HG03095 (cell line): ENCODE measurements at regions not wholly inside any gene's neighbourhood (a gene's known extent, or its start where the extent isn't known, plus 50 kb on each side); places are given as distances from the start of the nearest gene placed in this dataset.

ENCODE experiments used
- ATAC-seq: cut with Tn5 transposase; IDR thresholded peaks from one replicate; pipeline ENCODE4 v1.9.1; 2021; ENCODE audit warnings: moderate library complexity; ENCODE audit not compliant: unreplicated experiment

DNA sequence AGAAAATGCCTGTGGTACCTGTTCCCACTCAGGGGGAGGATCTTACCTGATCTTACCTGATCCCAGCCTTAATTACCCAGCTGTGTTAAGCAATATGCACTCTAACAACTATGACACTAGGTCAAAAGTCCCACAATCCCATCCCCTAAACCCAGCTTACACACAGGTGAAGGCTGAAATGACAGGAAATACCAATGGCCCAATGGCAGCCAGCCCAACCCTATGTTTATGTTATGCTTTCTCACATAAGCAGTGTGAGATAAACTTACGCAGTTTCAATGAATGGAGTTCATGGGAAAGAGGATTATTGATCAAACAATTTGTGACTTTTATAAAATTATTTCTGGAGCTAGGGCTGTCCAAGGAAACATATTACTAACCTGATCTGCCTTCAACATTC is 91.9 kb downstream of the GPAM start:
- no peak for ATAC-seq

DNA sequence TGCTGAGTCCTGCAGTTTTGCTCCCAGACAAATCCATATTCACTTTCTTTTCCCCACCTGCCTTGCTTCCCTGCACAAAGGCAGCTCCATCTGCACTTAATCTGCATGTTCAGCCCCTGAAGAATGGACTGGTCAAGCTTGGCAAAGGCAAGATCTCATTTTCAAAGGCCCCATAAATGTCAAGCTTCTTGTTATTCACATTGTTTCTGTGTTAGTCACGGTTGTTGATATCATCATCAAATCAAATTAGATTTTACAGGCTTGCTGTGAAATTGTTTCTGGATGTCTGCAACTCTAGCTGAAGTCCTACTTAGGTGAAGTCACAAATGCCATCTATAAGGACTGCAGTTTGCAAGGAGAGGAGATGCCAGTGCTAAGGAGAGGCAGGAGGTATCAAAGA is 91.0 kb downstream of the GPAM start:
- ATAC-seq = no peak

DNA sequence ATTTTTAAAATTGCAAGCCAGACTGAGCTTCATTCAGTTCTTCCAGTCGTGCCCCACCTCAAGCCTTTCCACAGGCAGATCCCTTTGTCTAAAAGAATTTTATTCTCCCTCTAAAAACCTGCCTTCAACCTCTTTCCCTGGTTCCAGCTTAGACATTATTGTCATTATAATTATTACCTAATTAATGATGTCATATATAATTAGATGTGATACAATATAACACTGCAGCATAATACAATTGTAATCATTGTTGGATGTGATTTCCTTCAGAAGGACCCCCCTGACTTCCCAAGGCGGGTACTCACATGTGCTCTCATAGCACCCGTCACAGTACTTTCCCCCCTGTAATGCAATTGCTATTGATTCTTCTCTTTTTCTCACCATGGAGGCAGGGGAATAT is 88.6 kb downstream of the GPAM start:
- ATAC-seq = no peak

DNA sequence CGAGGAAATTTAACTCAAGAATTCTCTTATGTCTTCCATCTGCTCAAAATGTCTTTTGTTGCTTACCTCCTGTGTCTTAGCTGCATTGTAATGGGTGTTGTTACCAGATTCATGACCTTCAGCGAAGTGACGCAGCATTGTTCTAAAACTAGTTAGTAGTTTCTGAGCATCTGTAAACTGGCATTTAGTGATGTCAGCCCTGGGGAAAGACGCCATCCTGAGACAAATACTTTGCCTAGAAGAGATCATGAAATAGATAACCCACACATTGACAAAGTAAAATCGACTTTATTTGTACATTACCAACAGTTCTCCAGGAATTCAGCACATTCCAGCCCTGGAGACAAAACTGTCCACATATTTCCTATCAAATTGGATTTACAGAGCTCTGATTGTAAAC is 87.8 kb downstream of the GPAM start:
- no peak for ATAC-seq

DNA sequence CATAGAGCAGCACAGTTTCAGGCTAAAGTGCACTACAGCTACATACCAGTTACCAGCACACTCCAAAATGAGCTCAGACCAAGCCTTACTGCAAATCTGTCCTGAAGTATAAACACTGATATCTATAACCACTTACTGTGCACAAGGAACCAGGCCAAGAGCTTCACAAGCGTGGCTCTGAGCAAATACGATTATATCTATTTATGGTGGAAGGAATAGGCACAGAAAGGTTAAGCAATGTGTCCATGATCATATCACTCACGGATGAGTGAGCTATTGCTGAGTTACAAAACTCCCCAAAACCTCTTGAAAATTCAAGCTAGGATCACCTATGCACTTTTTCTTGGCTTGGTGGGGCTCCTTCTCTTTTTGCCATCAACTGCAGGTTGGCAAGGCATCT is 84.9 kb downstream of the GPAM start:
- no peak for ATAC-seq
